GM23248 (cell line): ENCODE measurements at regions not wholly inside any gene's neighbourhood (a gene's known extent, or its start where the extent isn't known, plus 50 kb on each side); places are given as distances from the start of the nearest gene placed in this dataset.
"Not testable (repeated sequence)": the region's sequence is repeated elsewhere in the genome, so short reads cannot be mapped to it uniquely, and the experiment has no call there.

Source experiments
- DNase-seq: peaks from one replicate; pipeline ENCODE4 v3.0.0-alpha.2; 2015
- H2AFZ ChIP-seq: fragments of 200-600 bp; sonication (generic); 2 replicates; pipeline ENCODE4 v1.6.1; 2016; ENCODE audit warnings: antibody characterized with exemption
- H3F3A ChIP-seq: fragments of 200-600 bp; sonication (generic); 2 replicates; pipeline ENCODE4 v1.6.1; 2016; ENCODE audit warnings: mild to moderate bottlenecking, antibody characterized with exemption, mixed run types; ENCODE audit not compliant: insufficient read depth
- H3K27ac ChIP-seq: fragments of 200-600 bp; sonication (generic); 2 replicates; pipeline ENCODE4 v1.5.1; 2016; ENCODE audit warnings: mild to moderate bottlenecking
- H3K27me3 ChIP-seq: fragments of 200-600 bp; sonication (generic); replicated peaks from 2 replicates; pipeline ENCODE4 v1.6.1; 2016; ENCODE audit warnings: mild to moderate bottlenecking; ENCODE audit not compliant: insufficient read depth
- H3K36me3 ChIP-seq: fragments of 200-600 bp; sonication (generic); 2 replicates; pipeline ENCODE4 v1.6.1; 2016; ENCODE audit warnings: low read depth, mild to moderate bottlenecking
- H3K4me1 ChIP-seq: fragments of 200-600 bp; sonication (generic); 2 replicates; pipeline ENCODE4 v1.6.1; 2016; ENCODE audit warnings: mild to moderate bottlenecking; ENCODE audit not compliant: insufficient read depth
- H3K4me2 ChIP-seq: fragments of 200-600 bp; sonication (generic); one replicate; pipeline ENCODE4 v1.6.1; 2016; ENCODE audit warnings: mild to moderate bottlenecking; ENCODE audit not compliant: unreplicated experiment
- H3K4me3 ChIP-seq: fragments of 200-600 bp; sonication (generic); 2 replicates; pipeline ENCODE4 v1.5.1; 2016; ENCODE audit warnings: mild to moderate bottlenecking
- H3K79me2 ChIP-seq: fragments of 200-600 bp; sonication (generic); 2 replicates; pipeline ENCODE4 v1.6.1; 2016; ENCODE audit warnings: mild to moderate bottlenecking; ENCODE audit not compliant: insufficient read depth
- H3K9ac ChIP-seq: fragments of 200-600 bp; sonication (generic); 2 replicates; pipeline ENCODE4 v1.6.1; 2016; ENCODE audit warnings: mild to moderate bottlenecking
- H3K9me2 ChIP-seq: fragments of 200-600 bp; sonication (generic); 2 replicates; pipeline ENCODE4 v1.6.1; 2016; ENCODE audit warnings: mixed run types, mild to moderate bottlenecking, moderate library complexity; ENCODE audit not compliant: insufficient read depth
- H3K9me3 ChIP-seq: fragments of 200-600 bp; sonication (generic); one replicate; pipeline ENCODE4 v1.6.1; 2017; ENCODE audit warnings: low read depth
- H4K20me1 ChIP-seq: fragments of 200-600 bp; sonication (generic); 2 replicates; pipeline ENCODE4 v1.6.0; 2016; ENCODE audit not compliant: insufficient read depth
- EZH2 ChIP-seq: fragments of 200-600 bp; sonication (generic); IDR thresholded peaks from 2 replicates; pipeline ENCODE4 v1.6.1; 2018; ENCODE audit warnings: antibody characterized with exemption, mild to moderate bottlenecking; ENCODE audit not compliant: insufficient read depth, poor library complexity, severe bottlenecking
- EZH2phosphoT487 ChIP-seq: fragments of 200-600 bp; sonication (generic); IDR thresholded peaks from 2 replicates; pipeline ENCODE4 v1.6.1; 2018; ENCODE audit warnings: antibody characterized with exemption, moderate library complexity, mild to moderate bottlenecking, low read depth; ENCODE audit not compliant: insufficient read depth
- WGBS, 2 experiments: methylation state at CpG; one replicate each; pipeline ENCODE4 v1.1.6; 2015 to 2017; ENCODE audit warnings: low lambda C conversion rate in 2 of 2, low coverage in 1 of 2; ENCODE audit errors: missing lambda C conversion rate in 2 of 2; 5-methylcytosine and 5-hydroxymethylcytosine counted together
- in situ Hi-C: fragments of 300-500 bp; cut with MboI; formaldehyde crosslinking; loops from 2 replicates; pipeline ENCODE4 v1.15.0; 2020

DNA sequence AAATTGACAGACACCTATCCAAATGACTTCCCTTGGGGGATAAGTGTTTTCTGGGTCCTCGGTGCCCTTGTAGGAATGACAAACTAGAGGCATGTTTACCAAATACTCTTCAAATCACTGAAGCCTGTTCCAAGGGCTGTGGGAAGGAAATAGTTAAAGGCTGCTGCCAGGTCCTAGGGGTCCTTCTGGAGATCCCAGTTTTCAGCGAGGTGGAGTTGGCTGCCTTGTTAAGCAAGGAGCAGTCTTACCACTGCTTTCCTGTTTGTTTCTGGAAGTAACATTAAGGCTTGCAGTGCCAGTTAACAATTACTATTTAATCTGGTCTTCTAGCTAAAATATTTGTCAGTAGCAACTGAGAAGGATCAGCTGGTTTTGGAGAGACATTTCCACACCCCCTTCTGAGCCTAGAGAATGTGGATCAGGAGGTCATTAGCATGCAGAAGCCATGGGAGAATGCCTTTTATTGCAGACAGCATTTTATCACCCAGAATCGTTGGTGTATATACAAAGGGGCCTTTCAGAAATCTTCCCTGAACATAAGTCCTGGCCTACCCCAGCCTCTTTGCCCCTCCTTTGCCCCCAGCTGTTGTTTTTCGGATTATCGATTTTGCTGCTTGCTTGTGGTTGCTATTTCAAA, 238.8 kb downstream of the DMAC1 start:
- H2AFZ ChIP-seq, result no peak overlapping the region
- DNase-seq, result no peak

DNA sequence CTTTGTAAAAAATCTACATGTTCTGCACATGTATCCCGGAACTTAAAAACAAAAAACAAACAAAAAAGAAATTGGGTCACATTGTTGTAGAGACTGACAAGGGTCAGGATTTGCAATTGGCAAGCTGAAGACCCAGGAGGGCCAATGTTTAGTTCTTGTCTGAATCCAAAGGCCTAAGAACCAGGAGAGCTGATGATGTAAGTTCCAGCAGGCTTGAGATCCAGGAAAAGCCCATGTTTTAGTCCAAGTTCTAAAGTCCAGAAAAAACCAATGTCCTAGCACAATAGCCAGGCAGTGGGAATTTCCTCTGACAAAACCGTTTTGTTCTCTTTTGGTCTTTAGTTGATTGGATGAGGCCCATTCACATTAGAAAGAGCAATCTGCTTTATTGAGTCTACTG, 244.9 kb downstream of the DMAC1 start:
- Histone ChIP-seq H3K4me3 (no peak overlapping the region), H3K4me1 (no peaks in the 10 kb centered on the region), H3K27me3 (no peaks in the 10 kb centered on the region), H3K9me3 (no peaks in the 10 kb centered on the region), H2AFZ (no peak overlapping the region), H3K36me3 (no peaks in the 10 kb centered on the region), H4K20me1 (no peaks in the 10 kb centered on the region), H3K79me2 (no peaks in the 10 kb centered on the region), H3K27ac (no peak overlapping the region), H3K9ac (no peak overlapping the region), H3F3A (no peaks in the 10 kb centered on the region), H3K4me2 (no peak overlapping the region), H3K9me2 (no peaks in the 10 kb centered on the region)
- in situ Hi-C loops, result no loop called here
- TF ChIP-seq EZH2phosphoT487 (no peak), EZH2 (no peak)
- WGBS, 2 experiments, result 32 to 44% methylated on average over 2 of the region's 2 CpGs
- DNase-seq, result no peak

More for the DNA sequence above, 238.8 kb downstream of the DMAC1 start:
- H3K4me1 ChIP-seq, result no peaks in the 10 kb centered on the region
- H3K9me2 ChIP-seq, result no peaks in the 10 kb centered on the region
- H3K9me3 ChIP-seq, result no peaks in the 10 kb centered on the region
- no peaks in the 10 kb centered on the region for H3K79me2 ChIP-seq
- H3K36me3 ChIP-seq, result no peaks in the 10 kb centered on the region
- H3K4me2 ChIP-seq, result no peak overlapping the region
- H3K9ac ChIP-seq, result no peak overlapping the region
- no peak overlapping the region for H3K27ac ChIP-seq
- H3K4me3 ChIP-seq, result no peak overlapping the region
- WGBS, 2 experiments, result 5 to 7% methylated on average over 5 of the region's 5 CpGs
- in situ Hi-C loops, result no loop called here
- H3F3A ChIP-seq, result no peaks in the 10 kb centered on the region
- H4K20me1 ChIP-seq, result no peaks in the 10 kb centered on the region
- H3K27me3 ChIP-seq, result no peaks in the 10 kb centered on the region
- no peak for TF ChIP-seq EZH2phosphoT487
- TF ChIP-seq EZH2, result no peak

- H3K4me1 ChIP-seq, H3K27me3 ChIP-seq, H3K9ac ChIP-seq, H3F3A ChIP-seq, in situ Hi-C loops, H3K79me2 ChIP-seq, DNase-seq, H2AFZ ChIP-seq, H3K36me3 ChIP-seq, H4K20me1 ChIP-seq, H3K9me2 ChIP-seq, H3K9me3 ChIP-seq, H3K27ac ChIP-seq, H3K4me2 ChIP-seq, H3K4me3 ChIP-seq: not testable (repeated sequence)
- 7 to 13% methylated on average over 1 of the region's 1 CpG for WGBS, 2 experiments
Observed at GRCh38 chr9:7552706-7553105, 246.9 kb downstream of the DMAC1 start.

GRCh38 chr9:7549249-7549648, 250.3 kb downstream of the DMAC1 start:
- Histone ChIP-seq H3K4me3 (no peak overlapping the region), H3K4me1 (no peaks in the 10 kb centered on the region), H3K27ac (no peak overlapping the region), H3K4me2 (no peak overlapping the region), H3K9me2 (no peaks in the 10 kb centered on the region), H2AFZ (no peak overlapping the region), H3K9me3 (no peaks in the 10 kb centered on the region), H3K27me3 (no peaks in the 10 kb centered on the region), H3K36me3 (no peaks in the 10 kb centered on the region), H3K9ac (no peak overlapping the region), H4K20me1 (no peaks in the 10 kb centered on the region), H3K79me2 (no peaks in the 10 kb centered on the region), H3F3A (no peaks in the 10 kb centered on the region)
- TF ChIP-seq EZH2phosphoT487 (no peak), EZH2 (no peak)
- 0 to 6% methylated on average over 3 of the region's 3 CpGs for WGBS, 2 experiments
- in situ Hi-C loops, result loop anchor here (25.0 kb wide), 1 partner anchor 637 kb away; no protein-coding TSS in a partner anchor
- no peak for DNase-seq

DNA sequence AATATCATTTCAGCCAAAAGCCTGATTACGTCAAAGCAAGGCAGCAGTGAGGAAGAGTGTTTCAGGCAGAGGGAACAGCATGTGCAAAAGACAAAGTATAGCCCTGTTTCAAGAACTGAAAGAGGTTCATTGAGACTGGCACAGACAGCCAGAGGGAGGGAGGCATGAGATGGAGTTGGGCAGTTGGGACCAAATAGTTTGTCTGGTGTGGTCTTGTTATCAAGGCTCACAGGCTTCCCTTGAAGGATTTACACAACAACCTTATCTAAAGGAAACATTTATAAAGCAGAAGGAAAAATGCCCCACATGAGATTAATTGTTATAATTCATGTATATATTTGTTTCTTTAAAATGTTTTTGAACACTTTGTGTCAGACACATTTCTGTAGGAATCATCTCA, 253.3 kb downstream of the DMAC1 start:
- no peak overlapping the region for H3K4me3 ChIP-seq
- TF ChIP-seq EZH2, result no peak
- no peak for TF ChIP-seq EZH2phosphoT487
- no peaks in the 10 kb centered on the region for H3K79me2 ChIP-seq
- H3K9ac ChIP-seq, result no peak overlapping the region
- no peaks in the 10 kb centered on the region for H3K27me3 ChIP-seq
- no peaks in the 10 kb centered on the region for H4K20me1 ChIP-seq
- H3K36me3 ChIP-seq, result no peaks in the 10 kb centered on the region
- H3K9me2 ChIP-seq, result no peaks in the 10 kb centered on the region
- no peaks in the 10 kb centered on the region for H3K4me1 ChIP-seq
- no peak overlapping the region for H2AFZ ChIP-seq
- no peak for DNase-seq
- no peaks in the 10 kb centered on the region for H3K9me3 ChIP-seq
- H3F3A ChIP-seq, result no peaks in the 10 kb centered on the region
- H3K4me2 ChIP-seq, result no peak overlapping the region
- WGBS, 2 experiments, result 33 to 44% methylated on average over 1 of the region's 1 CpG
- in situ Hi-C loops, result loop anchor here (25.0 kb wide), 1 partner anchor 634 kb away; no protein-coding TSS in a partner anchor
- no peak overlapping the region for H3K27ac ChIP-seq
